OCI-LY7 (cell line): ENCODE measurements at regions not wholly inside any gene's neighbourhood (a gene's known extent, or its start where the extent isn't known, plus 50 kb on each side); places are given as distances from the start of the nearest gene placed in this dataset.

Experiments
- BruUV-seq: library from RNA; stranded (reverse); fragments of 400-500 nt; replicated peaks from 2 replicates; lab custom pipeline; 2021; lab: Mats Ljungman, UMichigan
- CTCF ChIA-PET: fragments of 300-600 bp; sonication (Branson Sonifier 250); formaldehyde crosslinking; loops from one replicate; lab custom pipeline; 2022; ENCODE audit warnings: antibody characterized with exemption; ENCODE audit not compliant: unreplicated experiment; lab: Charles Lee
- POLR2A ChIA-PET: fragments of 300-600 bp; sonication (Branson Sonifier 250); formaldehyde crosslinking; loops from one replicate; lab custom pipeline; 2022; ENCODE audit warnings: antibody characterized with exemption; lab: Charles Lee
- DNase-seq: peaks from one replicate; pipeline ENCODE4 v3.0.0-alpha.2; 2015; ENCODE audit warnings: low spot score
- H2AFZ ChIP-seq: fragments of 200-600 bp; sonication (generic), shearing (Covaris generic); 2 replicates; pipeline ENCODE4 v1.6.1; 2014; ENCODE audit warnings: mild to moderate bottlenecking, antibody characterized with exemption, low read length, moderate library complexity
- H3K27ac ChIP-seq: fragments of 200-600 bp; sonication (generic); 2 replicates; pipeline ENCODE4 v1.5.1; 2014; ENCODE audit warnings: mixed run types, low read depth, mild to moderate bottlenecking, moderate library complexity, low read length, inconsistent platforms; ENCODE audit not compliant: poor library complexity, severe bottlenecking
- H3K36me3 ChIP-seq: fragments of 200-600 bp; sonication (generic); 2 replicates; pipeline ENCODE4 v1.6.1; 2014; ENCODE audit warnings: mild to moderate bottlenecking, antibody characterized with exemption, low read length, moderate library complexity, mixed read lengths; ENCODE audit not compliant: insufficient read depth
- H3K4me1 ChIP-seq: fragments of 200-600 bp; sonication (generic); 2 replicates; pipeline ENCODE4 v1.5.1; 2014; ENCODE audit warnings: mild to moderate bottlenecking, low read length; ENCODE audit not compliant: insufficient read depth, poor library complexity, severe bottlenecking
- H3K4me2 ChIP-seq: fragments of 200-600 bp; sonication (generic); 2 replicates; pipeline ENCODE4 v1.6.1; 2014; ENCODE audit warnings: mild to moderate bottlenecking, low read length
- H3K4me3 ChIP-seq: fragments of 200-600 bp; sonication (generic); 2 replicates; pipeline ENCODE4 v1.5.1; 2014; ENCODE audit warnings: mild to moderate bottlenecking, low read depth, low read length; ENCODE audit not compliant: poor library complexity, severe bottlenecking
- H3K79me2 ChIP-seq: fragments of 200-600 bp; sonication (generic); 2 replicates; pipeline ENCODE4 v1.6.1; 2016; ENCODE audit warnings: low read depth, mild to moderate bottlenecking, low read length, moderate library complexity, mixed read lengths; ENCODE audit not compliant: insufficient read depth
- H3K9me2 ChIP-seq: fragments of 200-600 bp; sonication (generic); 2 replicates; pipeline ENCODE4 v1.6.1; 2016; ENCODE audit warnings: mild to moderate bottlenecking, low read length, mixed read lengths; ENCODE audit not compliant: insufficient read depth
- H3K9me3 ChIP-seq: fragments of 200-600 bp; sonication (generic); 2 replicates; pipeline ENCODE4 v1.6.1; 2014; ENCODE audit warnings: mild to moderate bottlenecking, mixed run types, low read length, mixed read lengths
- H4K20me1 ChIP-seq: fragments of 200-600 bp; sonication (generic); 2 replicates; pipeline ENCODE4 v1.6.1; 2014; ENCODE audit warnings: mild to moderate bottlenecking, antibody characterized with exemption, low read length, moderate library complexity, mixed read lengths; ENCODE audit not compliant: insufficient read depth
- EZH2phosphoT487 ChIP-seq: fragments of 200-600 bp; sonication (generic); IDR thresholded peaks from 2 replicates; pipeline ENCODE4 v1.6.1; 2018; ENCODE audit warnings: low read depth, borderline replicate concordance, mild to moderate bottlenecking, mixed run types, antibody characterized with exemption, low read length, moderate library complexity, mixed read lengths
- intact Hi-C: fragments of 100-400 bp; cut with micrococcal nuclease; formaldehyde crosslinking; loops from one replicate; pipeline ENCODE4 v1.10.0; 2022; ENCODE audit not compliant: unreplicated experiment
- TF ChIP-seq, protein P1 (sequence below): fragments of 200-600 bp; sonication (generic); conservative IDR thresholded peaks from 2 replicates; pipeline ENCODE4 v1.5.1; 2014; ENCODE audit warnings: mild to moderate bottlenecking, antibody characterized with exemption, low read length, moderate library complexity, mixed read lengths

GRCh38 chr6:130314271-130314670 lies 51.5 kb upstream of the TMEM200A start:
- Histone ChIP-seq H3K27ac (no peak overlapping the region), H3K4me3 (no peak overlapping the region), H3K4me1 (no peaks in the 10 kb centered on the region), H3K4me2 (no peak overlapping the region), H2AFZ (no peak overlapping the region), H3K9me2 (no peaks in the 10 kb centered on the region), H3K9me3 (no peaks in the 10 kb centered on the region), H4K20me1 (no peaks in the 10 kb centered on the region), H3K36me3 (no peaks in the 10 kb centered on the region), H3K79me2 (no peaks in the 10 kb centered on the region)
- BruUV-seq, result no TSS peak
- TF ChIP-seq, protein P1, sequence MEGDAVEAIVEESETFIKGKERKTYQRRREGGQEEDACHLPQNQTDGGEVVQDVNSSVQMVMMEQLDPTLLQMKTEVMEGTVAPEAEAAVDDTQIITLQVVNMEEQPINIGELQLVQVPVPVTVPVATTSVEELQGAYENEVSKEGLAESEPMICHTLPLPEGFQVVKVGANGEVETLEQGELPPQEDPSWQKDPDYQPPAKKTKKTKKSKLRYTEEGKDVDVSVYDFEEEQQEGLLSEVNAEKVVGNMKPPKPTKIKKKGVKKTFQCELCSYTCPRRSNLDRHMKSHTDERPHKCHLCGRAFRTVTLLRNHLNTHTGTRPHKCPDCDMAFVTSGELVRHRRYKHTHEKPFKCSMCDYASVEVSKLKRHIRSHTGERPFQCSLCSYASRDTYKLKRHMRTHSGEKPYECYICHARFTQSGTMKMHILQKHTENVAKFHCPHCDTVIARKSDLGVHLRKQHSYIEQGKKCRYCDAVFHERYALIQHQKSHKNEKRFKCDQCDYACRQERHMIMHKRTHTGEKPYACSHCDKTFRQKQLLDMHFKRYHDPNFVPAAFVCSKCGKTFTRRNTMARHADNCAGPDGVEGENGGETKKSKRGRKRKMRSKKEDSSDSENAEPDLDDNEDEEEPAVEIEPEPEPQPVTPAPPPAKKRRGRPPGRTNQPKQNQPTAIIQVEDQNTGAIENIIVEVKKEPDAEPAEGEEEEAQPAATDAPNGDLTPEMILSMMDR, result no peak
- no peak for TF ChIP-seq EZH2phosphoT487
- intact Hi-C loops, result no loop called here
- ChIA-PET CTCF (no interaction called here), POLR2A (no interaction called here)
- no peak for DNase-seq

DNA sequence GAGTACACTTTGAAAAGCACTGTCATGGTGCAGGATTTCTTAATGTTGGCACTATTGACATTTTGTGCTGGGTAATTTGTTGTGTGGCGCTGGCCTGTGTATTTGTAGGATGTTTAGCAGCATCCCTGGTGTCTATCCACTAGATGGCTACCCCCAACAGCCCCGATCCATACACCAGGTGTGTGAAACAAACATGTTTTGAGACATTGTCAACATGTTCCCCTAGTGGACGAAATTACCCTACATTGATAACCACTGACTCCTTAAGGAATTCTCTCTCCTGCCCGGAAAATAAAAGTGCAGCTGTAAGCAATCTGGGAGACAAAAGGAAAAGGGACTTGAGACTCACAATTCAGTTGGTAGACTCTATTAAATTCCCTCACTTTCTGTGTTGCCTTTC lies 52.6 kb upstream of the TMEM200A start:
- Histone ChIP-seq H3K9me2 (no peaks in the 10 kb centered on the region), H3K4me2 (no peak overlapping the region), H3K9me3 (no peaks in the 10 kb centered on the region), H3K36me3 (no peaks in the 10 kb centered on the region), H2AFZ (no peak overlapping the region), H3K4me3 (no peak overlapping the region), H3K79me2 (no peaks in the 10 kb centered on the region), H4K20me1 (no peaks in the 10 kb centered on the region), H3K4me1 (no peaks in the 10 kb centered on the region), H3K27ac (no peak overlapping the region)
- no peak for TF ChIP-seq EZH2phosphoT487
- TF ChIP-seq, protein P1, result 0 out of 2 replicates have a peak, but pooled peaks have one; percentile 27
- no peak for DNase-seq
- POLR2A ChIA-PET, result no interaction called here
- no TSS peak for BruUV-seq
- intact Hi-C loops, result no loop called here
- CTCF ChIA-PET, result interaction anchor here (0.6 kb wide), 1 partner anchor 829 kb away, joined by 4 read pairs; no protein-coding TSS in a partner anchor

DNA sequence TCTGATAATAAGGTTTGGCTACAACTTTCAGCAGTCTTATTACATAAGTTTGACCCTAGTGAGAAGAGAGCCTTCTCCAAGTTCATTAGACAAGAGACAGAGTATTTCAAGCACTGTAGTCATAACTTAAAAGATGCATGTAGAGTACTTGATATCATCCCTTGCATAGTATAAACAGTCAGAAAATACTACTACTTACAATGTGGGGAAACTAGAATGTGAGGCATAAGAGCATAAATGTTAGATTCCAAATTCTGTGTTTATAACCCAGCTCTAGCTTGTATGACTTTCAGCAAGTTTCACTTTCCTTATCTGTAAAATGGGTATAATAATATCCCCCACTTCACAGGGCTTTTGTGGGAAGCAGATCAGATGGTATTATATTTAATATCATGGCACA lies 56.8 kb upstream of the TMEM200A start:
- H3K79me2 ChIP-seq, result no peaks in the 10 kb centered on the region
- H3K4me3 ChIP-seq, result no peak overlapping the region
- no peak overlapping the region for H3K27ac ChIP-seq
- H3K9me2 ChIP-seq, result no peaks in the 10 kb centered on the region
- H2AFZ ChIP-seq, result no peak overlapping the region
- TF ChIP-seq EZH2phosphoT487, result no peak
- TF ChIP-seq, protein P1, result no peak
- H3K36me3 ChIP-seq, result no peaks in the 10 kb centered on the region
- BruUV-seq, result no TSS peak
- intact Hi-C loops, result no loop called here
- no peaks in the 10 kb centered on the region for H3K4me1 ChIP-seq
- H4K20me1 ChIP-seq, result no peaks in the 10 kb centered on the region
- no peaks in the 10 kb centered on the region for H3K9me3 ChIP-seq
- no peak for DNase-seq
- POLR2A ChIA-PET, result no interaction called here
- CTCF ChIA-PET, result no interaction called here
- H3K4me2 ChIP-seq, result no peak overlapping the region
